ENCODE measurements at regions not wholly inside any gene's neighbourhood (a gene's known extent, or its start where the extent isn't known, plus 50 kb on each side); places are given as distances from the start of the nearest gene placed in this dataset.

GRCh38 chr2:117118994-117119393, 695.5 kb upstream of the DDX18 start:
- no peak overlapping the region for H2AFZ ChIP-seq
- H4K20me1 ChIP-seq (replicated peaks; ENCODE audit: insufficient read depth) = no peaks in the 10 kb centered on the region; the same call in 1 of the 2 replicates
- no peaks in the 10 kb centered on the region for H3K4me1 Mint-ChIP-seq
- no peak overlapping the region for H3K4me3 Mint-ChIP-seq
- no peak for ATAC-seq
- TF ChIP-seq ZNF462 (CRISPR knock-in tag; IDR thresholded peaks at IDR 0.05) (no peak), STAT1 (IDR thresholded peaks at IDR 0.05; ENCODE audit: unreplicated experiment) (no peak), EZH2phosphoT487 (IDR thresholded peaks at IDR 0.05; ENCODE audit: unreplicated experiment) (no peak), EZH2 (IDR thresholded peaks at IDR 0.05; ENCODE audit: low read depth, unreplicated experiment) (no peak), CTCF (conservative IDR thresholded peaks at IDR 0.05; ENCODE audit: low read depth in 2 of 2) (no peak), CREB1 (CRISPR knock-in tag; IDR thresholded peaks at IDR 0.05; ENCODE audit: low read depth) (no peak), ZNF114 (CRISPR knock-in tag; IDR thresholded peaks at IDR 0.05) (no peak), NANOG (IDR thresholded peaks at IDR 0.05; ENCODE audit: borderline replicate concordance) (no peak), JUNB (IDR thresholded peaks at IDR 0.05; ENCODE audit: unreplicated experiment) (no peak), ETS1 (IDR thresholded peaks at IDR 0.05) (no peak), REST (IDR thresholded peaks at IDR 0.05; ENCODE audit: unreplicated experiment) (no peak), POLR2AphosphoS5 (IDR thresholded peaks at IDR 0.05; ENCODE audit: low read depth) (no peak), ZNF331 (CRISPR knock-in tag; IDR thresholded peaks at IDR 0.05; ENCODE audit: low read depth) (no peak)
- H3K4me1 ChIP-seq (ENCODE audit: insufficient read depth) = no peaks in the 10 kb centered on the region
- H3K36me3 ChIP-seq (ENCODE audit: insufficient read depth) = no peaks in the 10 kb centered on the region
- H3K9me2 ChIP-seq (ENCODE audit: insufficient read depth) = no peaks in the 10 kb centered on the region
- no peak overlapping the region for H3K4me3 ChIP-seq
- H3K79me2 ChIP-seq (replicated peaks; ENCODE audit: insufficient read depth) = no peaks in the 10 kb centered on the region
- H3K27ac ChIP-seq (ENCODE audit: low read depth) = no peak overlapping the region
- H3K4me2 ChIP-seq = no peak overlapping the region
- H3F3A ChIP-seq (replicated peaks; ENCODE audit: low read depth) = no peaks in the 10 kb centered on the region
- H3K27me3 ChIP-seq (ENCODE audit: insufficient read depth) = no peaks in the 10 kb centered on the region
- H3K27me3 Mint-ChIP-seq (ENCODE audit: insufficient read depth, low read depth, poor library complexity) = no peaks in the 10 kb centered on the region
- H3K9me3 Mint-ChIP-seq = no peaks in the 10 kb centered on the region
- no peak for DNase-seq (ENCODE audit: low spot score)
- H3K27ac Mint-ChIP-seq = no peak overlapping the region
- H3K36me3 Mint-ChIP-seq (ENCODE audit: low read depth) = no peaks in the 10 kb centered on the region
